WERI-Rb-1 (cell line): ENCODE measurements at regions not wholly inside any gene's neighbourhood (a gene's known extent, or its start where the extent isn't known, plus 50 kb on each side); places are given as distances from the start of the nearest gene placed in this dataset.

Experiments used
- DNase-seq: peaks from one replicate; pipeline ENCODE4 v3.0.0-alpha.2; 2020
- H3K27ac ChIP-seq: fragments of 250-450 bp; sonication (Bioruptor Pico); 2 replicates; pipeline ENCODE4 v1.5.1; 2020; ENCODE audit warnings: mild to moderate bottlenecking, moderate library complexity
- H3K27me3 ChIP-seq: fragments of 250-450 bp; sonication (Bioruptor Pico); 2 replicates; pipeline ENCODE4 v1.5.1; 2021; ENCODE audit warnings: mild to moderate bottlenecking, low read depth, moderate library complexity; ENCODE audit not compliant: insufficient read depth, severe bottlenecking
- H3K36me3 ChIP-seq: fragments of 250-450 bp; sonication (Bioruptor Pico); 2 replicates; pipeline ENCODE4 v1.5.1; 2020; ENCODE audit warnings: mild to moderate bottlenecking, moderate library complexity
- H3K4me3 ChIP-seq: 2 replicates; pipeline ENCODE4 v1.5.1; 2011; ENCODE audit warnings: low read depth, mild to moderate bottlenecking, control low read depth, low read length
- H3K9me3 ChIP-seq: fragments of 250-450 bp; sonication (Bioruptor Pico); 2 replicates; pipeline ENCODE4 v1.5.1; 2021; ENCODE audit warnings: mild to moderate bottlenecking, moderate library complexity; ENCODE audit not compliant: severe bottlenecking
- CTCF ChIP-seq: IDR thresholded peaks from 2 replicates; pipeline ENCODE4 v1.5.1; 2011; ENCODE audit warnings: low read depth, mild to moderate bottlenecking, control low read depth, inconsistent platforms, low read length

GRCh38 chr12:58812214-58812613 lies 108.1 kb downstream of the LRIG3 start:
- DNase-seq: peak; percentile 30
- Histone ChIP-seq H3K4me3 (no peak overlapping the region), H3K9me3 (no peaks in the 10 kb centered on the region), H3K27ac (no peak overlapping the region), H3K36me3 (no peaks in the 10 kb centered on the region), H3K27me3 (no peaks in the 10 kb centered on the region)
- TF ChIP-seq CTCF: no peak

DNA sequence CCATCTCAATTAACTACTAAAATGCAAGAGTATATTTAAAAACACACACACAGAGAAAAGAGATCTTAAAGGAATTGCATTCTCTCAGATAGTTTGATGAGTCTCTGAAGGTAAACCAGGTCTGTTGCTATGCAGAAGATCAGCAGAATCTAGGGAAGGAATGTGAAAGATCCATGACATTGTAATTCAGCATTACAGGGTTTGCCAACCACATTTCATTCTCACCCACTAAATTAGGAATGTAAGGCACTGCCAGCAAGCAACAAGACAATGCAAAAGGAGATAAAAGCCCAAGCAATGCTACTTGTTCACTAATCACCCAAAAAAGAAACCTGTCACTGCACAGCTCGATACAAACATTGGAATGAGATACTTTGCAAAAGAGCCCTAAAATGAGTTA lies 106.3 kb downstream of the LRIG3 start:
- Histone ChIP-seq H3K27ac (no peak overlapping the region), H3K27me3 (no peaks in the 10 kb centered on the region), H3K9me3 (no peaks in the 10 kb centered on the region), H3K36me3 (no peaks in the 10 kb centered on the region), H3K4me3 (no peak overlapping the region)
- TF ChIP-seq CTCF: no peak
- no peak for DNase-seq

- Histone ChIP-seq H3K36me3 (no peaks in the 10 kb centered on the region), H3K4me3 (no peak overlapping the region), H3K9me3 (no peaks in the 10 kb centered on the region), H3K27me3 (no peaks in the 10 kb centered on the region), H3K27ac (no peak overlapping the region)
- no peak for TF ChIP-seq CTCF
- no peak for DNase-seq
Observed at GRCh38 chr12:58815235-58815634, 105.1 kb downstream of the LRIG3 start.

DNA sequence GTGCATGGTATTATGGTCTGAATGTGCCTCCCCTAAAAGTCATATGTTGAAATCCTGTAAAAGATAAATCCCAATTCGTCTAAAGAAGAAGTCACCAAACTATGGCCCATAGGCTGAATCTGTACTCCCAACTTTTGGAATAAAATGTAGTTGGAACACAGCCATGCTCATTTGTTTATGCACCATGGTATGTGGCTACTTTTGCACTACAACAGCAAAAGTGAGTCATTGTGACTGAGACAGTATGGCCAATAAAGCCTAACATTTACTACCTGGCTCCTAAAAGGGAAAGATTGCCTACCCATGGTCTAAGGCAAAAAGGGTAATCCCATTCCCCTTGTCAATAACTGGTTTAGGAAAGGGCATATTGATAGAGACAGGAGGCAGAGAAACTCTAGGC lies 101.8 kb downstream of the LRIG3 start:
- Histone ChIP-seq H3K36me3 (no peaks in the 10 kb centered on the region), H3K4me3 (no peak overlapping the region), H3K9me3 (no peaks in the 10 kb centered on the region), H3K27ac (no peak overlapping the region), H3K27me3 (no peaks in the 10 kb centered on the region)
- DNase-seq: no peak
- TF ChIP-seq CTCF: no peak

- no peak for DNase-seq
- Histone ChIP-seq H3K27ac (no peak overlapping the region), H3K4me3 (no peak overlapping the region), H3K9me3 (no peaks in the 10 kb centered on the region), H3K36me3 (no peaks in the 10 kb centered on the region), H3K27me3 (no peaks in the 10 kb centered on the region)
- TF ChIP-seq CTCF: no peak
Observed at GRCh38 chr12:58819345-58819744, 101.0 kb downstream of the LRIG3 start.

- H3K36me3 ChIP-seq: no peaks in the 10 kb centered on the region
- no peak for TF ChIP-seq CTCF
- no peaks in the 10 kb centered on the region for H3K27me3 ChIP-seq
- no peaks in the 10 kb centered on the region for H3K9me3 ChIP-seq
- DNase-seq: no peak
- H3K4me3 ChIP-seq: no peak overlapping the region
- H3K27ac ChIP-seq: no peak overlapping the region
Observed at GRCh38 chr12:58819985-58820384, 100.3 kb downstream of the LRIG3 start.
